ENCODE measurements at regions not wholly inside any gene's neighbourhood (a gene's known extent, or its start where the extent isn't known, plus 50 kb on each side); places are given as distances from the start of the nearest gene placed in this dataset.

DNA sequence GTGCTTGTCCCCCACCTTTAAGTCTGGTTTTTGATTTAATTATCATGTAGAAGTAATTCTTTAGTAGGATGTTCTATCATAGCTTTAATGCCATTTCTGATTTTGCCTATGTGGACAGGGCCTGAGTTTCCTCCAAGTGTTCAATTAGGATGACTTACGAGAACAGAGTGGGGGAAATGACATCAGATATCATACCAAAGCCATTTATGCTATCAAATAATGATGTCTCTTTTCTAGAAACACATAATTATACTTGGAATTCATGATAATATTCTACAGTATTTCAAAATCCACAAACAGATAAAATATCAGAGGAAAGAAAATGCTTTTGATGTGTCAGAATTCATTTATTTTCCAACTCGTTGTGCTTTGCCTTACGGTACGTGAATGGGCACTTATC is 165.9 kb upstream of the SPRED2 start:
- TF ChIP-seq, protein P1, sequence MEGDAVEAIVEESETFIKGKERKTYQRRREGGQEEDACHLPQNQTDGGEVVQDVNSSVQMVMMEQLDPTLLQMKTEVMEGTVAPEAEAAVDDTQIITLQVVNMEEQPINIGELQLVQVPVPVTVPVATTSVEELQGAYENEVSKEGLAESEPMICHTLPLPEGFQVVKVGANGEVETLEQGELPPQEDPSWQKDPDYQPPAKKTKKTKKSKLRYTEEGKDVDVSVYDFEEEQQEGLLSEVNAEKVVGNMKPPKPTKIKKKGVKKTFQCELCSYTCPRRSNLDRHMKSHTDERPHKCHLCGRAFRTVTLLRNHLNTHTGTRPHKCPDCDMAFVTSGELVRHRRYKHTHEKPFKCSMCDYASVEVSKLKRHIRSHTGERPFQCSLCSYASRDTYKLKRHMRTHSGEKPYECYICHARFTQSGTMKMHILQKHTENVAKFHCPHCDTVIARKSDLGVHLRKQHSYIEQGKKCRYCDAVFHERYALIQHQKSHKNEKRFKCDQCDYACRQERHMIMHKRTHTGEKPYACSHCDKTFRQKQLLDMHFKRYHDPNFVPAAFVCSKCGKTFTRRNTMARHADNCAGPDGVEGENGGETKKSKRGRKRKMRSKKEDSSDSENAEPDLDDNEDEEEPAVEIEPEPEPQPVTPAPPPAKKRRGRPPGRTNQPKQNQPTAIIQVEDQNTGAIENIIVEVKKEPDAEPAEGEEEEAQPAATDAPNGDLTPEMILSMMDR (conservative IDR thresholded peaks at IDR 0.05; ENCODE audit: low read depth, low read length) = no peak
- no peak for TF ChIP-seq EZH2 (IDR thresholded peaks at IDR 0.05; ENCODE audit: borderline replicate concordance, low read depth, low read length, poor library complexity, severe bottlenecking)
